NOMO-1 treated with dmso at 0.1 percent for 144 hours (cell line): ENCODE measurements at regions not wholly inside any gene's neighbourhood (a gene's known extent, or its start where the extent isn't known, plus 50 kb on each side); places are given as distances from the start of the nearest gene placed in this dataset.

Source experiments
- DNase-seq: peaks from one replicate; lab custom pipeline; 2025; ENCODE audit not compliant: unreplicated experiment; lab: John Stamatoyannopoulos, UW

- DNase-seq, result no peak
Observed at GRCh38 chr4:128403586-128403985, 116.0 kb upstream of the PGRMC2 start.

GRCh38 chr4:128394778-128395177 lies 107.2 kb upstream of the PGRMC2 start:
- DNase-seq, result no peak

- no peak for DNase-seq
Observed at GRCh38 chr4:128393101-128393704, 105.6 kb upstream of the PGRMC2 start.

- DNase-seq, result no peak
Observed at GRCh38 chr4:128390475-128390996, 102.9 kb upstream of the PGRMC2 start.

GRCh38 chr4:128388796-128389195 lies 101.2 kb upstream of the PGRMC2 start:
- DNase-seq, result no peak

GRCh38 chr4:128388352-128388630 lies 100.7 kb upstream of the PGRMC2 start:
- no peak for DNase-seq

- no peak for DNase-seq
Observed at GRCh38 chr4:128387600-128388351, 100.2 kb upstream of the PGRMC2 start.

GRCh38 chr4:128386761-128387599 lies 99.4 kb upstream of the PGRMC2 start:
- peak; percentile 76 for DNase-seq

- DNase-seq, result no peak
Observed at GRCh38 chr4:128385683-128386304, 98.2 kb upstream of the PGRMC2 start.

- DNase-seq, result no peak
Observed at GRCh38 chr4:128384765-128385598, 97.4 kb upstream of the PGRMC2 start.

GRCh38 chr4:128384091-128384520 lies 96.5 kb upstream of the PGRMC2 start:
- no peak for DNase-seq

GRCh38 chr4:128381748-128382559 lies 94.3 kb upstream of the PGRMC2 start:
- DNase-seq, result no peak

- DNase-seq, result no peak
Observed at GRCh38 chr4:128380306-128380705, 92.7 kb upstream of the PGRMC2 start.

- DNase-seq, result peak; percentile 8
Observed at GRCh38 chr4:128379860-128380259, 92.2 kb upstream of the PGRMC2 start.

- no peak for DNase-seq
Observed at GRCh38 chr4:128378668-128379067, 91.1 kb upstream of the PGRMC2 start.

GRCh38 chr4:128376958-128377357 lies 89.3 kb upstream of the PGRMC2 start:
- DNase-seq, result no peak

- no peak for DNase-seq
Observed at GRCh38 chr4:128376303-128376702, 88.7 kb upstream of the PGRMC2 start.

GRCh38 chr4:128373628-128374027 lies 86.0 kb upstream of the PGRMC2 start:
- no peak for DNase-seq

GRCh38 chr4:128371876-128372275 lies 84.3 kb upstream of the PGRMC2 start:
- DNase-seq, result no peak
